Body of pancreas (tissue), 4 donors: ENCODE measurements at regions not wholly inside any gene's neighbourhood (a gene's known extent, or its start where the extent isn't known, plus 50 kb on each side); places are given as distances from the start of the nearest gene placed in this dataset.

Experiments
- ATAC-seq: fragments of 150-250 bp; one replicate; pipeline ENCODE4 v1.9.1; 2016
- DNase-seq, 4 donors: peaks; one replicate each; pipeline ENCODE4 v3.0.0-alpha.2; 2019
- H3K27ac ChIP-seq, 4 donors: fragments of 200-600 bp; sonication (generic); 1 replicate in 3 of 4; 2 replicates in 1 of 4; pipeline versions ENCODE4 v1.5.1 to v1.6.1; 2016 to 2019; ENCODE audit warnings: mild to moderate bottlenecking in 1 of 4, mixed read lengths in 1 of 4, moderate library complexity in 1 of 4
- H3K27me3 ChIP-seq, 2 donors: fragments of 200-600 bp; sonication (generic); one replicate each; pipeline ENCODE4 v1.6.0; 2016; ENCODE audit warnings: mild to moderate bottlenecking in 1 of 2
- H3K36me3 ChIP-seq, 2 donors: fragments of 200-600 bp; sonication (generic); replicated peaks in 1 of 2; 2 replicates each; pipeline ENCODE4 v1.5.1; 2016; ENCODE audit warnings: low read depth in 2 of 2; ENCODE audit not compliant: insufficient read depth in 1 of 2
- H3K4me1 ChIP-seq: fragments of 200-600 bp; sonication (generic); one replicate; pipeline ENCODE4 v1.6.0; 2016
- H3K4me3 ChIP-seq, 2 donors: fragments of 200-600 bp; sonication (generic); 1 replicate in 1 of 2; 2 replicates in 1 of 2; pipeline ENCODE4 v1.5.1; 2016 to 2019
- H3K9me3 ChIP-seq, 3 donors: fragments of 200-600 bp; sonication (generic); 1 replicate in 2 of 3; 2 replicates in 1 of 3; pipeline ENCODE4 v1.5.1; 2016
- POLR2A ChIP-seq, 3 donors: fragments of 450-650 bp; IDR thresholded peaks; one replicate each; pipeline ENCODE4 v1.6.1; 2016; ENCODE audit warnings: antibody characterized with exemption in 3 of 3, mild to moderate bottlenecking in 2 of 3
- WGBS, 2 donors: methylation state at CpG; one replicate each; pipeline ENCODE4 v1.1.5; 2017; 5-methylcytosine and 5-hydroxymethylcytosine counted together
- intact Hi-C: fragments of 100-400 bp; cut with DNase I; formaldehyde crosslinking; loops from one replicate; pipeline ENCODE4 v1.15.1; 2023
- TF ChIP-seq, protein P1 (sequence below), 7 experiments: fragments of 450-650 bp in 4 of 7; fragments of 200-600 bp in 3 of 7; sonication (generic) in 3 of 7; IDR thresholded peaks; one replicate each; pipeline ENCODE4 v1.5.1; 2016 to 2019; ENCODE audit warnings: antibody characterized with exemption in 7 of 7

DNA sequence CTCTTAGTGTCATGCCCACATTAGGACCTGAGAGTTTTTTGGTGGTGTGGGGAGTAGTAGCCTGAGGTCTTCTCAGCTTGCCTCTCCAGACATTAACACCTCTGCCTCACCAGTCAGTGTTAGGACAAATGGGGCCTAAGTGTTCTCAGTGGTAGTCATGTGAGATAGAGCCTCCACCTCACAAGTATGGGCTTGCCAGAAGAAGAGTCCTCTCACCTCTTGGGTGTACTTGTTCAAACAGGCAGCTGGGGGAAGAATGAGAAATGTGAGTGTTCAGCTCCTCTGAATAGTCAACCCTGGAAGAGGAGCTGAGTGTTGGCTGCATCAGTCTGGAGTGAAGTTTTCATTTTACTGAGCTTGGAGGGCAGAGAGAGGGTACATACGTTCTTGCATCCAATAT is 464.6 kb downstream of the POM121L12 start:
- H3K27me3 ChIP-seq = no peaks in the 10 kb centered on the region
- no peaks in the 10 kb centered on the region for H3K36me3 ChIP-seq
- WGBS, 2 donors = 39 to 55% methylated on average over 1 of the region's 1 CpG
- DNase-seq = no peak
- H3K4me1 ChIP-seq = no peaks in the 10 kb centered on the region
- H3K9me3 ChIP-seq = no peaks in the 10 kb centered on the region
- H3K27ac ChIP-seq = no peak overlapping the region
- no peak overlapping the region for H3K4me3 ChIP-seq
- no peak for ATAC-seq
- intact Hi-C loops = no loop called here
- TF ChIP-seq POLR2A (IDR thresholded peaks at IDR 0.05) = no peak
- TF ChIP-seq, protein P1, sequence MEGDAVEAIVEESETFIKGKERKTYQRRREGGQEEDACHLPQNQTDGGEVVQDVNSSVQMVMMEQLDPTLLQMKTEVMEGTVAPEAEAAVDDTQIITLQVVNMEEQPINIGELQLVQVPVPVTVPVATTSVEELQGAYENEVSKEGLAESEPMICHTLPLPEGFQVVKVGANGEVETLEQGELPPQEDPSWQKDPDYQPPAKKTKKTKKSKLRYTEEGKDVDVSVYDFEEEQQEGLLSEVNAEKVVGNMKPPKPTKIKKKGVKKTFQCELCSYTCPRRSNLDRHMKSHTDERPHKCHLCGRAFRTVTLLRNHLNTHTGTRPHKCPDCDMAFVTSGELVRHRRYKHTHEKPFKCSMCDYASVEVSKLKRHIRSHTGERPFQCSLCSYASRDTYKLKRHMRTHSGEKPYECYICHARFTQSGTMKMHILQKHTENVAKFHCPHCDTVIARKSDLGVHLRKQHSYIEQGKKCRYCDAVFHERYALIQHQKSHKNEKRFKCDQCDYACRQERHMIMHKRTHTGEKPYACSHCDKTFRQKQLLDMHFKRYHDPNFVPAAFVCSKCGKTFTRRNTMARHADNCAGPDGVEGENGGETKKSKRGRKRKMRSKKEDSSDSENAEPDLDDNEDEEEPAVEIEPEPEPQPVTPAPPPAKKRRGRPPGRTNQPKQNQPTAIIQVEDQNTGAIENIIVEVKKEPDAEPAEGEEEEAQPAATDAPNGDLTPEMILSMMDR (IDR thresholded peaks at IDR 0.05) = no peak

GRCh38 chr7:53504914-53505313 is 469.5 kb downstream of the POM121L12 start:
- intact Hi-C loops = no loop called here
- no peak for TF ChIP-seq POLR2A (IDR thresholded peaks at IDR 0.05)
- TF ChIP-seq, protein P1 (IDR thresholded peaks at IDR 0.05) = no peak
- no peaks in the 10 kb centered on the region for H3K27me3 ChIP-seq
- H3K4me3 ChIP-seq = no peak overlapping the region
- no peaks in the 10 kb centered on the region for H3K4me1 ChIP-seq
- no peaks in the 10 kb centered on the region for H3K36me3 ChIP-seq
- no peak overlapping the region for H3K27ac ChIP-seq
- no peak for ATAC-seq
- no peak for DNase-seq
- 71 to 74% methylated on average over 3 of the region's 3 CpGs for WGBS, 2 donors
- no peaks in the 10 kb centered on the region for H3K9me3 ChIP-seq

GRCh38 chr7:53518319-53518718 is 482.9 kb downstream of the POM121L12 start:
- Histone ChIP-seq H3K27ac (no peak overlapping the region), H3K27me3 (no peaks in the 10 kb centered on the region), H3K4me1 (no peaks in the 10 kb centered on the region), H3K4me3 (no peak overlapping the region), H3K36me3 (no peaks in the 10 kb centered on the region), H3K9me3 (no peaks in the 10 kb centered on the region)
- ATAC-seq = no peak
- intact Hi-C loops = no loop called here
- no peak for TF ChIP-seq POLR2A (IDR thresholded peaks at IDR 0.05)
- TF ChIP-seq, protein P1 (IDR thresholded peaks at IDR 0.05) = no peak
- no peak for DNase-seq

DNA sequence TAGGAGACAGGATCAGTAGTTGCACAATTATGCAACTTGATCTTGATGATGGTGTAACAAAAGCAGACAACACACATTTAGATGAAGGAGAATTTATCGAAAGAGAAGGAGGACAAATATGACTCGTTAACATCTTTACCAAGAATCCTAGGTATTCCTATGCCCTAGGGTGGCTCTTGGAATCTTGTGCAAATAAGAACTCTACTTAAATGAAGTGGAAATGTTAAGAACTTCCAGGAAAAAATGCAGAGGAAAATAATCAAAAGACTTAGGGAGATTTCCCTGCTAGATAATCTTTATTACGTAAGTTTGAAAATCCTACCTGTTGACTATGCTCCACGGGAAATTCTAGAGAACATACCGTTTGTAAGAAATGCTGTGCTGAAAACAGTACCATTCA is 485.4 kb downstream of the POM121L12 start:
- 58 to 70% methylated on average over 5 of the region's 5 CpGs for WGBS, 2 donors
- no peak for DNase-seq
- Histone ChIP-seq H3K36me3 (no peaks in the 10 kb centered on the region), H3K4me3 (no peak overlapping the region), H3K4me1 (no peaks in the 10 kb centered on the region), H3K27ac (no peak overlapping the region), H3K9me3 (no peaks in the 10 kb centered on the region), H3K27me3 (no peaks in the 10 kb centered on the region)
- intact Hi-C loops = no loop called here
- ATAC-seq = no peak
- TF ChIP-seq POLR2A (IDR thresholded peaks at IDR 0.05) = no peak
- TF ChIP-seq, protein P1 (IDR thresholded peaks at IDR 0.05) = no peak

GRCh38 chr7:53521638-53522184 is 486.3 kb downstream of the POM121L12 start:
- Histone ChIP-seq H3K36me3 (no peaks in the 10 kb centered on the region), H3K27me3 (no peaks in the 10 kb centered on the region), H3K9me3 (no peaks in the 10 kb centered on the region), H3K27ac (no peak overlapping the region), H3K4me1 (no peaks in the 10 kb centered on the region), H3K4me3 (no peak overlapping the region)
- no peak for DNase-seq
- ATAC-seq = no peak
- TF ChIP-seq, protein P1 (IDR thresholded peaks at IDR 0.05) = no peak
- TF ChIP-seq POLR2A (IDR thresholded peaks at IDR 0.05) = no peak
- WGBS, 2 donors = 54 to 83% methylated on average over 1 of the region's 1 CpG
- intact Hi-C loops = no loop called here
